Stimulated activated memory B cell treated with anti-CD40 and anti-IgM and Interleukin-4, amounts not matched to agents 10 μg/mL and 1 μg/mL and 100 μg/mL, for 72 hours (primary cell): ENCODE measurements at regions not wholly inside any gene's neighbourhood (a gene's known extent, or its start where the extent isn't known, plus 50 kb on each side); places are given as distances from the start of the nearest gene placed in this dataset.
"Not testable (repeated sequence)": the region's sequence is repeated elsewhere in the genome, so short reads cannot be mapped to it uniquely, and the experiment has no call there.

Source experiments
- ATAC-seq: fragments of 150-1000 bp; cut with Tn5 transposase; 2 replicates; pipeline ENCODE4 v1.10.0; 2021
- H3K27ac Mint-ChIP-seq: one replicate; pipeline ENCODE4 v1.8.0; 2022; ENCODE audit warnings: mild to moderate bottlenecking, mixed read lengths
- H3K27me3 Mint-ChIP-seq: one replicate; pipeline ENCODE4 v1.8.0; 2022; ENCODE audit warnings: mixed read lengths
- H3K36me3 Mint-ChIP-seq: one replicate; pipeline ENCODE4 v1.8.0; 2022; ENCODE audit warnings: mixed read lengths
- H3K4me1 Mint-ChIP-seq: one replicate; pipeline ENCODE4 v1.8.0; 2022; ENCODE audit warnings: mixed read lengths
- H3K4me3 Mint-ChIP-seq: one replicate; pipeline ENCODE4 v1.8.0; 2022; ENCODE audit warnings: mild to moderate bottlenecking, moderate library complexity, mixed read lengths
- H3K9me3 Mint-ChIP-seq: one replicate; pipeline ENCODE4 v1.8.0; 2022; ENCODE audit warnings: mixed read lengths

DNA sequence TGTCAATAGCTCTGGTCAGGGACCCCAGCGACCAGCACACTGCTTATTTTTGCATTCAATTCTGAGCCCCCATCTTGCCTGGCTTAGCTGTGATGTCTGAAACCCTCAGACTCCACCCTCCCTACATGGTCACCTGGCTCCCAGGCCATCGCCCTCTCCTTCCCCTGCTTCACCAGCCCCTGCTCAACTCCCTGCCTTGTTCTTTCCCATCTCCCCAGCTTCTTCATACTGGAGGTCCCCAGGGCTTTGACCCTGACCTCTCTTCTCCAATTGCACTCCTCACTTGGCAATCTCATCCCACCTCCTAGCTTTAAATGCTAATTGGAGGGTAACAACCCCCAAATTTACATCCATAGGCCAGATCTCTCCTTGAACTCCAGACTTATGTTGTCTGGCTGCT, 84.3 kb upstream of the GNAZ start:
- no peak overlapping the region for H3K4me3 Mint-ChIP-seq
- peaks cover 13% of the 10 kb centered on the region for H3K4me1 Mint-ChIP-seq
- H3K36me3 Mint-ChIP-seq: no peaks in the 10 kb centered on the region
- no peak for ATAC-seq
- H3K27ac Mint-ChIP-seq: no peak overlapping the region
- no peaks in the 10 kb centered on the region for H3K9me3 Mint-ChIP-seq
- H3K27me3 Mint-ChIP-seq: peaks cover 28% of the 10 kb centered on the region

- Mint-ChIP-seq H3K27me3 (peaks cover 32% of the 10 kb centered on the region), H3K9me3 (no peaks in the 10 kb centered on the region), H3K36me3 (no peaks in the 10 kb centered on the region), H3K27ac (no peak overlapping the region), H3K4me3 (no peak overlapping the region), H3K4me1 (peaks cover 11% of the 10 kb centered on the region)
- no peak for ATAC-seq
These were observed 83.7 kb upstream of the GNAZ start for GRCh38 chr22:22986640-22987039.

DNA sequence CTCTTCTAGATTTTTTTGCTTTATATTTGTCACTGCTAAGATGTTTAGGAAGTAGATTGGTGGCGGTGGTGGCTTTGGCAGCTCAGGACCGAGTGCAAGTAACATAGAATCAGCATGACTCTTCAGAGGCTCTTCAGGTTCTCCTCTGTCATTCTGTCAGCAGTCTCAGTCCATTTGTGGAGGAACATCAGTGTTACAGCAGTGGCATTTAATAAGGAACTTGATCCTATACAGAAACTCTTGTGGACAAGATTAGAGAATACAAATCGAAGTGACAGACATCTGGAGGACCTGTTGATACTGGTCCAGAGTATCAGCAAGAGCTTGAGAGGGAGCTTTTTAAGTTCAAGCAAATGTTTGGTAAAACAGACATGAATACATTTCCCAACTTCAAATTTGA, 82.2 kb upstream of the GNAZ start:
- Mint-ChIP-seq H3K9me3 (no peaks in the 10 kb centered on the region), H3K27ac (no peak overlapping the region), H3K4me1 (no peaks in the 10 kb centered on the region), H3K36me3 (no peaks in the 10 kb centered on the region), H3K4me3 (no peak overlapping the region), H3K27me3 (peaks cover 32% of the 10 kb centered on the region)
- no peak for ATAC-seq

DNA sequence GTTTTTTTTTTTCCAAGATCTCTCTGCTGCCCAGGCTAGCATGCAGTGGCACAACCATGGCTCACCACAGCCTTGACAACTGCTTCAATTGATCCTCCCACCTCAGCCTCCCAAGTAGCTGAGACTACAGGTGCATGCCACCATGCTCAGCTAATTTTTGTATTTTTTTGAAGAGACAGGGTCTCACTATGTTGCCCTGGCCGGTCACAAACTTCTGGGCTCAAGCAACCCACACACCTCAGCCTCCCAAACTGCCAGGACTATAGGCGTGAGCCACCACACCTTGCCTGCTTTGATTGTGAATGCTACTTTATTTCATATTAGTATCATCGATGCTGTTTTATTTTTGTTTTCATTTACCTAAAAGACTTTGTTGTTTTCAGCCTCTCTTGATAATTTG, 81.5 kb upstream of the GNAZ start:
- Mint-ChIP-seq H3K9me3 (no peaks in the 10 kb centered on the region), H3K4me3 (no peak overlapping the region), H3K36me3 (no peaks in the 10 kb centered on the region), H3K4me1 (no peaks in the 10 kb centered on the region), H3K27ac (no peak overlapping the region), H3K27me3 (peaks cover 32% of the 10 kb centered on the region)
- no peak for ATAC-seq

- no peaks in the 10 kb centered on the region for H3K9me3 Mint-ChIP-seq
- H3K27ac Mint-ChIP-seq: no peak overlapping the region
- H3K36me3 Mint-ChIP-seq: no peaks in the 10 kb centered on the region
- ATAC-seq: no peak
- no peaks in the 10 kb centered on the region for H3K4me1 Mint-ChIP-seq
- H3K27me3 Mint-ChIP-seq: peaks cover 32% of the 10 kb centered on the region
- H3K4me3 Mint-ChIP-seq: no peak overlapping the region
These were observed 80.5 kb upstream of the GNAZ start for GRCh38 chr22:22989856-22990255.

DNA sequence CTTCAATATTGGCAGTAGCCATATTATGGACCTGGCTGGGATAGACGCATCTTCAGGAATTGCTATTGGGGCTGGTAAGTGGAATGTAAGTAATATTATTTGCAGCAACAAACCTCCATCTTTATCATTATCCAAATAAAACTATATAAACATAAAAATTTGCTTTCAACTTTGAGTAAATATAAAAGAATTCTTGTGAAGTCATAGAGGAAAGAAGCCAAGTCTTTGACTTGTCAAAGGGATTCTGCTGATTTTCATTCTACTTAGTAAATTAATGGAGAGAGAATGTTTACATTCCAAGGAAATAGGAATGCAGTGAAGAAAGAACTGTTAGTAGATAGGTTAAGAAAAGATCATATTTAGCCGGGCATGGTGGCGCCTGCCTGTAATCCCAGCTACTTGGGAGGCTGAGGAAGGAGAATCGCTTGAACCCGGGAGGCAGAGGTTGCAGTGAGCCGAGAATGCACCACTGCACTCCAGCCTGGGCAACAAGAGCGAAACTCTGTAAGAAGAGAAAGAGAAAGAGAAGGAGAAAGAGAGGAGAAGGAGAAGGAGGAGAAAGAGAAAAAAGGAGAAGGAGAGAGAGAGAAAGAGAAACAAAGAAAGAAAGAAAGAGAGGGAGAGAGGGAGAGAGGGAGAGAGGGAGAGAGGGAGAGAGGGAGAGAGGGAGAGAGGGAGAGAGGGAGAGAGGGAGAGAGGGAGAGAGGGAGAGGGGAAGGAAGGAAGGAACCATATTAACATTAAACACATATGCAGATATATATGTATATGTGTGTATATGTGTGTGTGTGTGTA, 79.4 kb upstream of the GNAZ start:
- not testable (repeated sequence) for ATAC-seq, H3K27ac Mint-ChIP-seq, H3K4me1 Mint-ChIP-seq, H3K4me3 Mint-ChIP-seq, H3K36me3 Mint-ChIP-seq, H3K9me3 Mint-ChIP-seq
- peaks cover 30% of the 10 kb centered on the region for H3K27me3 Mint-ChIP-seq

GRCh38 chr22:22992474-22992873, 77.8 kb upstream of the GNAZ start:
- Mint-ChIP-seq H3K36me3 (peaks cover 8% of the 10 kb centered on the region), H3K9me3 (peaks cover 6% of the 10 kb centered on the region)

GRCh38 chr22:22993184-22993583, 77.1 kb upstream of the GNAZ start:
- ATAC-seq: no peak
- Mint-ChIP-seq H3K27me3 (peaks cover 16% of the 10 kb centered on the region), H3K4me1 (no peaks in the 10 kb centered on the region)

More at GRCh38 chr22:22992474-22992873, 77.8 kb upstream of the GNAZ start:
- H3K27ac Mint-ChIP-seq: no peak overlapping the region
- no peak overlapping the region for H3K4me3 Mint-ChIP-seq
- peaks cover 16% of the 10 kb centered on the region for H3K27me3 Mint-ChIP-seq
- ATAC-seq: no peak
- no peaks in the 10 kb centered on the region for H3K4me1 Mint-ChIP-seq

GRCh38 chr22:22995166-22995565, 75.2 kb upstream of the GNAZ start:
- Mint-ChIP-seq H3K9me3 (peaks cover 17% of the 10 kb centered on the region), H3K4me1 (no peaks in the 10 kb centered on the region), H3K27ac (no peak overlapping the region), H3K4me3 (no peak overlapping the region), H3K27me3 (peaks cover 12% of the 10 kb centered on the region), H3K36me3 (peaks cover 14% of the 10 kb centered on the region)
- no peak for ATAC-seq

More at GRCh38 chr22:22993184-22993583, 77.1 kb upstream of the GNAZ start:
- Mint-ChIP-seq H3K4me3 (no peak overlapping the region), H3K27ac (no peak overlapping the region), H3K9me3 (peaks cover 9% of the 10 kb centered on the region), H3K36me3 (peaks cover 14% of the 10 kb centered on the region)

- Mint-ChIP-seq H3K27me3 (no peaks in the 10 kb centered on the region), H3K4me1 (peaks cover 12% of the 10 kb centered on the region), H3K4me3 (no peak overlapping the region), H3K9me3 (peaks cover 24% of the 10 kb centered on the region), H3K27ac (no peak overlapping the region), H3K36me3 (peaks cover 14% of the 10 kb centered on the region)
- ATAC-seq: no peak
These were observed 73.6 kb upstream of the GNAZ start for GRCh38 chr22:22996511-22997261.

GRCh38 chr22:22997262-22997898, 72.9 kb upstream of the GNAZ start:
- peaks cover 24% of the 10 kb centered on the region for H3K9me3 Mint-ChIP-seq
- no peak overlapping the region for H3K4me3 Mint-ChIP-seq
- no peak overlapping the region for H3K27ac Mint-ChIP-seq
- no peak for ATAC-seq
- H3K36me3 Mint-ChIP-seq: peaks cover 14% of the 10 kb centered on the region
- no peaks in the 10 kb centered on the region for H3K27me3 Mint-ChIP-seq
- H3K4me1 Mint-ChIP-seq: peaks cover 17% of the 10 kb centered on the region

- peaks cover 14% of the 10 kb centered on the region for H3K36me3 Mint-ChIP-seq
- peaks cover 17% of the 10 kb centered on the region for H3K4me1 Mint-ChIP-seq
- no peak overlapping the region for H3K27ac Mint-ChIP-seq
- H3K9me3 Mint-ChIP-seq: peaks cover 24% of the 10 kb centered on the region
- ATAC-seq: no peak
- H3K27me3 Mint-ChIP-seq: no peaks in the 10 kb centered on the region
- no peak overlapping the region for H3K4me3 Mint-ChIP-seq
These were observed 72.3 kb upstream of the GNAZ start for GRCh38 chr22:22997988-22998387.

GRCh38 chr22:22999523-22999922, 70.8 kb upstream of the GNAZ start:
- Mint-ChIP-seq H3K4me1 (peaks cover 17% of the 10 kb centered on the region), H3K27ac (no peak overlapping the region), H3K36me3 (peaks cover 14% of the 10 kb centered on the region), H3K9me3 (peaks cover 24% of the 10 kb centered on the region), H3K27me3 (no peaks in the 10 kb centered on the region), H3K4me3 (no peak overlapping the region)
- ATAC-seq: no peak

- H3K27ac Mint-ChIP-seq: no peak overlapping the region
- H3K36me3 Mint-ChIP-seq: peaks cover 14% of the 10 kb centered on the region
- H3K27me3 Mint-ChIP-seq: no peaks in the 10 kb centered on the region
- no peak overlapping the region for H3K4me3 Mint-ChIP-seq
- no peak for ATAC-seq
- peaks cover 17% of the 10 kb centered on the region for H3K4me1 Mint-ChIP-seq
- peaks cover 24% of the 10 kb centered on the region for H3K9me3 Mint-ChIP-seq
These were observed 69.5 kb upstream of the GNAZ start for GRCh38 chr22:23000657-23001347.

GRCh38 chr22:23001463-23001862, 68.9 kb upstream of the GNAZ start:
- peaks cover 24% of the 10 kb centered on the region for H3K9me3 Mint-ChIP-seq
- no peak overlapping the region for H3K4me3 Mint-ChIP-seq
- ATAC-seq: peak; percentile 72
- peaks cover 17% of the 10 kb centered on the region for H3K4me1 Mint-ChIP-seq
- H3K36me3 Mint-ChIP-seq: peaks cover 13% of the 10 kb centered on the region
- H3K27ac Mint-ChIP-seq: no peak overlapping the region
- H3K27me3 Mint-ChIP-seq: no peaks in the 10 kb centered on the region
